ENCODE measurements at regions not wholly inside any gene's neighbourhood (a gene's known extent, or its start where the extent isn't known, plus 50 kb on each side); places are given as distances from the start of the nearest gene placed in this dataset.

DNA sequence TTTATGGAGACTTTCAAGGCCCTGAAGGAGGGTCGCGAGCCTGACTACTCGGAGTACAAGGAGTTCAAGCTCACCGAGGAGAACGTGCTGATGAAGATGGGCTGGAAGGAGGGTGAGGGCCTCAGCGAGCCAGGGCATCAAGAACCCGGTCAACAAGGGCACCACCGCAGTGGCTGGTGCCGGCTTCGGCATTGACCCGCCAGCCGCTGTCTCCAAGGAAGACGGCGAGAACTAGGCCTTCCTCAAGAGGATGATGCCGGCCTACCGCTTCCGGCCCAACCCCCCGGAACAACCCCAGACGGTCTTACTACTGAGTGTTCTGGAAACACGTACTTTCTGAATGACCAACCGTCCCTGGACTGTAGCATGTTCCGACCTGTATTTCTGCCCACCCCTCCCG, 169.2 kb downstream of the HINT1 start:
- Histone ChIP-seq H3K9me2 (replicated peaks; ENCODE audit: low read depth, low read length) (no peaks in the 10 kb centered on the region), H3K36me3 (ENCODE audit: insufficient read depth, low read length) (no peaks in the 10 kb centered on the region), H3K9ac (ENCODE audit: low read depth, low read length, poor library complexity, severe bottlenecking) (no peak overlapping the region), H3K4me2 (ENCODE audit: low read depth, low read length, poor library complexity, severe bottlenecking) (no peak overlapping the region), H2AFZ (ENCODE audit: low read length) (no peak overlapping the region), H3K4me3 (ENCODE audit: low read length, poor library complexity, severe bottlenecking) (no peak overlapping the region), H3F3A (ENCODE audit: low read depth) (no peaks in the 10 kb centered on the region), H4K20me1 (ENCODE audit: insufficient read depth, low read length, poor library complexity, severe bottlenecking) (no peaks in the 10 kb centered on the region), H3K9me3 (ENCODE audit: insufficient read depth, low read depth, low read length) (no peaks in the 10 kb centered on the region), H3K4me1 (ENCODE audit: insufficient read depth, low read length, poor library complexity, severe bottlenecking) (no peaks in the 10 kb centered on the region), H3K79me2 (ENCODE audit: insufficient read depth, low read length) (no peaks in the 10 kb centered on the region), H3K27me3 (ENCODE audit: insufficient read depth, low read length, poor library complexity, severe bottlenecking) (no peaks in the 10 kb centered on the region)
- TF ChIP-seq EZH2phosphoT487 (IDR thresholded peaks at IDR 0.05; ENCODE audit: borderline replicate concordance), result no peak
- no peak for TF ChIP-seq CTCF (conservative IDR thresholded peaks at IDR 0.05; ENCODE audit: low read length)

DNA sequence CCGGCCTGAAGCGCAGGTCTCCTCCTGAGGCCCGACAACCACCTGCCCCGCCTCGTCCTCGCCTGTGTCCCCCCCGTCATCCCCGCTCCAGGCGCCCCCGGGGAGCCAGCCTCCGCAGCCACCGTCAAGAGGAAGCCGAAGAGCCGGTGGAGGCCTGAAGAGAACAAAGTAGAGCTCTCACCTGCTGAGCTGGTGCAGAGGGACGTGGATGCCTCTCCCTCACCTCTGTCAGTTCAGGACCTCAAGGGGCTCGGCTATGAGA, 169.9 kb downstream of the HINT1 start:
- no peaks in the 10 kb centered on the region for H3K9me3 ChIP-seq (ENCODE audit: insufficient read depth, low read depth, low read length)
- no peak overlapping the region for H3K4me3 ChIP-seq (ENCODE audit: low read length, poor library complexity, severe bottlenecking)
- no peaks in the 10 kb centered on the region for H3K36me3 ChIP-seq (ENCODE audit: insufficient read depth, low read length)
- no peak overlapping the region for H2AFZ ChIP-seq (ENCODE audit: low read length)
- no peaks in the 10 kb centered on the region for H3K4me1 ChIP-seq (ENCODE audit: insufficient read depth, low read length, poor library complexity, severe bottlenecking)
- no peak overlapping the region for H3K9ac ChIP-seq (ENCODE audit: low read depth, low read length, poor library complexity, severe bottlenecking)
- no peaks in the 10 kb centered on the region for H3K27me3 ChIP-seq (ENCODE audit: insufficient read depth, low read length, poor library complexity, severe bottlenecking)
- H4K20me1 ChIP-seq (ENCODE audit: insufficient read depth, low read length, poor library complexity, severe bottlenecking), result no peaks in the 10 kb centered on the region
- no peak for TF ChIP-seq EZH2phosphoT487 (IDR thresholded peaks at IDR 0.05; ENCODE audit: borderline replicate concordance)
- no peak for TF ChIP-seq CTCF (conservative IDR thresholded peaks at IDR 0.05; ENCODE audit: low read length)
- no peaks in the 10 kb centered on the region for H3K9me2 ChIP-seq (replicated peaks; ENCODE audit: low read depth, low read length)
- no peak overlapping the region for H3K4me2 ChIP-seq (ENCODE audit: low read depth, low read length, poor library complexity, severe bottlenecking)
- no peaks in the 10 kb centered on the region for H3F3A ChIP-seq (ENCODE audit: low read depth)
- H3K79me2 ChIP-seq (ENCODE audit: insufficient read depth, low read length), result no peaks in the 10 kb centered on the region

GRCh38 chr5:130994496-130995253, 170.4 kb downstream of the HINT1 start:
- Histone ChIP-seq H2AFZ (ENCODE audit: low read length) (no peak overlapping the region), H3K36me3 (ENCODE audit: insufficient read depth, low read length) (no peaks in the 10 kb centered on the region), H3K4me3 (ENCODE audit: low read length, poor library complexity, severe bottlenecking) (no peak overlapping the region), H3F3A (ENCODE audit: low read depth) (no peaks in the 10 kb centered on the region), H3K9me2 (replicated peaks; ENCODE audit: low read depth, low read length) (no peaks in the 10 kb centered on the region), H3K4me2 (ENCODE audit: low read depth, low read length, poor library complexity, severe bottlenecking) (no peak overlapping the region), H4K20me1 (ENCODE audit: insufficient read depth, low read length, poor library complexity, severe bottlenecking) (no peaks in the 10 kb centered on the region), H3K27me3 (ENCODE audit: insufficient read depth, low read length, poor library complexity, severe bottlenecking) (no peaks in the 10 kb centered on the region), H3K9ac (ENCODE audit: low read depth, low read length, poor library complexity, severe bottlenecking) (no peak overlapping the region), H3K4me1 (ENCODE audit: insufficient read depth, low read length, poor library complexity, severe bottlenecking) (no peaks in the 10 kb centered on the region), H3K9me3 (ENCODE audit: insufficient read depth, low read depth, low read length) (no peaks in the 10 kb centered on the region), H3K79me2 (ENCODE audit: insufficient read depth, low read length) (no peaks in the 10 kb centered on the region)
- TF ChIP-seq CTCF (conservative IDR thresholded peaks at IDR 0.05; ENCODE audit: low read length) (no peak), EZH2phosphoT487 (IDR thresholded peaks at IDR 0.05; ENCODE audit: borderline replicate concordance) (no peak)
